AG20443 (cell line): ENCODE measurements at regions not wholly inside any gene's neighbourhood (a gene's known extent, or its start where the extent isn't known, plus 50 kb on each side); places are given as distances from the start of the nearest gene placed in this dataset.
"Not testable (repeated sequence)": the region's sequence is repeated elsewhere in the genome, so short reads cannot be mapped to it uniquely, and the experiment has no call there.

ENCODE experiments used
- DNase-seq: peaks from one replicate; pipeline ENCODE4 v3.0.0; 2012; ENCODE audit warnings: low spot score, mixed read lengths

DNA sequence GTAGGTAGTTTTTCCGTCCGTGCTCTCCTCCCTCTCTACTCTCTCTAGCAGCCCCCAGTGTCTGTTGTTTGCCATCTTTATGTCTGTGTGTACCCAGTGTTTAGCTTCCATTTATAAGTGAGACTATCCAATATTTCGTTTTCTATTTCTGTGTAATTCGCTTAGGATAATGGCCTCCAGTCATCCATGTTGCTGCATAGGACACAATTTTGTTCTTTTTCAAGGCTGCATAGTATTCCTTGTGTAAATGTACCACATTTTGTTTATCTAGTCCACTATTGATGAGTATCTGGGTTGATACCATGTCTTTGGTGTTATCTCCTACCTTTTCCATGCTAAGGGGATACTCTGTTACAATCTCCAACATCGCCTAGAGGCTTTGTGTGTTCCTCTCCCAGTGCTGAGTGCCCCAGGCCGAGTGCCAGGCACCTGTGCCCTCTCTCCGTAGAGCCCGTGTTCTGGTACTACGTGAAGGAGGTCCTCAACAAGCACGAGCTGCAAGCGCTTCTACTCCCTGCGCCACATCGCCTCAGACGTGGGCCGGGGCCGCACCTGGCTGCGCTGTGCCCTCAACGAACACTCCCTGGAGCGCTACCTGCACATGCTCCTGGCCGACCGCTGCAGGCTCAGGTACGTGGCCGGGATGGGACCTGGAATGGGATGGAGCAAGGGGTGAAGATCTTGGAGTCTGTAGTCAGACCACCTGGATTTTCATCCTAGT, 51.0 kb downstream of the NPIPB11 start:
- DNase-seq: not testable (repeated sequence)

DNA sequence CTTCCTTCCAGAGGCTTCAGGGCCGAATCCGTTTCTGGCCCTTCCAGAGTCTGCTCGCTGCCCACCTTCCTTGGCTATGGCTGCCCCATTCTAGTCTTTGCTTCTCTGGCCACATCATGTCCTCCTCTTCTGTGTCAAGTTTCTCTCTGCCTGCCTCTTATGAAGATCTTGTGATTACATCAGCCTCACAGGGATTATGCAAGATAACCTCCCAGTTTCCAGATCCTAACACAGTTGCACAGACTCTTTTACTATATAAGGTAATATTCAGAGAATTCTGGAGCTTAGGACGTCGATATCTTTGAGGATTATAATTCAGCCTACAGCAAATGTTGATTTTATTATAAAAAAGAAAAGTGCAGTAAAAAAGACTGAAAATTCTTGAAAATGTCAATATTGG, 52.1 kb downstream of the NPIPB11 start:
- DNase-seq: not testable (repeated sequence)

DNA sequence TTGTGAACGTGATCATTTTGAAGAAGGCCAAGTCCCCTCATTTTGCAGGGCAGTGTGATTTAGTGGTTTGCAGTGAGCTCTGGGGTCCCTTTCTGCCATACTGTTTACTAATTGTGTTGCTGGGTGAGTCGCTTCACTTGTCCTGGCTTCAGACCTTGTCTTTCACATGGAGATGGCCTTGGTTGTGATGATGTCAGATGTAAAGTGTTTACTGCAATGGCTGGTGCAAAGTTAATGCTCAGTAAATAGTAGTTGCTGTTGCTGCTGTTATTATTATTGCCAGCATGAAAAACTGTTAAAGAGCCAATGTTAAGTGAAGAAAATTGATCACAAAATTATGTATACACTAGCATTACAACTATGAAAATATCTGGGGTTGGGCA, 53.9 kb downstream of the NPIPB11 start:
- DNase-seq: not testable (repeated sequence)

- DNase-seq: not testable (repeated sequence)
These were observed 54.4 kb downstream of the NPIPB11 start for GRCh38 chr16:29351970-29352616.

DNA sequence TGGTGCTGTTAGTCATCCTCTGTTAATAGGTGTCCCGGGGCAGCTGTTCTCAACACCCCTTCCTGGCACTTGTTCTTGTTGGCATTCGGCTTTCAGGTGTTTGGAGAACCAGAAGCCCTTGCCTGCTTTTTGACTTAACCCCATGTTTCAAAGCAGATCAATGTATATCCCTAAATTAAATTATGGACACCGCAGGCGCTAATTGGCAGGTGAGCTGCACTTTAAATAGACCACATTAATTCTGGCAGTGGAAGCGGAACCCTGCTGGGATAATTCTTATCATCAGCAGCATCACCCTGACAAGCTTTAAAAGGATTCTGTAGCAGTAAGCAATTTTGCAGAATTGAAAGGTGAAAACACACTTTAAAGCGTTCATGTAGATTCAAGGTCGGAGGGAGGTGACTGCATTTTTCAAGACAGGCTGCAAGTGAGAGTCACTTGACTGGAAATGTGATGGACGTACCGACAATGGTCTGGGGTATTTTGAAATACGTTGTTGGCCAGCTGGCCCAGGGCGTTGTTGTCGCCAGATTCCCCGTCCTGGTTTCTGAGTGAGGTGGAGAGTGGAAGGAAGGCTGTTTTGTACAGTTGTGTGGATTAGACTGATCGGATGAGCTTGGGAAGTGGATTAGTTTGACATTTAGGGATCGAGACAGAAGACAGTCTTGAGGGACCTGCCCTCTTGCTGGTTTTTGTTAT, 55.1 kb downstream of the NPIPB11 start:
- DNase-seq: not testable (repeated sequence)

DNA sequence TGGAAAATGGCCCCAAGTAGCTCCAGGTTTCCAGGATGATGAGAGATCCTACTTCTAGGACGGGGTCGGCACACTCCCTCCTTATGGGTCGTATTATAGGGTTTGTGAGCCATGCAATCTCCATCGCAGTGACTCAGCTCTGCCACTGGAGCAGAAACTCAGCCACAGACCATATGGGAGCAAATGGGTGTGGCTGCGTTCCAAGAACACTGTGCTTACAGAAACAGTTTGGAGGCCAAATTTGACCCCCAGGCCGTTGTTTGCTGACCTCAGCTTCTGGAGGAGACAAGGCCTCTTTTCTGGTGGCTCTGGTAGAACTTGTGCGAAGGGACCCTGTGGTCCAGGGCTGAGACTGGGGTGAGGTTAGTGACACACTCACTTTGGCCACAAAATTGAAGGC, 56.5 kb downstream of the NPIPB11 start:
- peak; percentile 65 for DNase-seq

DNA sequence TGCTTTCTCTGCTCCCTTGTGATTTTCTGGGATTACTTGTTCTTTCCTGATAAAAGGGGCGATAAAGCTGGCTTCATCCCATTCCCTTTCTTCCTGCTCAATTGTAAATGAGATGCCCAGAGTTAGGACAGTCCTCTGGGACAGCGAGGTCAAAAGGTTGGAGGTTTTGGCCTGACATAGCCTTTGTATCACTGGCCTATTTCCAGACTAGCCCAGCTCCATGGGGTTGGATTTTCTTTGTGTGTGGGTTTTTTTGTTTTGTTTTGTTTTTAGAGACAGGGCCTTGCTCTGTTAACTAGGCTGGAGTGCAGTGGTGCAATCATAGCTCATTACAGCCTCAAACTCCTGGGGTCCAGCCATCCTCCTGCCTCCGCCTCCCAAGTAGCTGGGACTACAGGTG, 57.8 kb downstream of the NPIPB11 start:
- DNase-seq: not testable (repeated sequence)

GRCh38 chr16:29348123-29348690, 58.3 kb downstream of the NPIPB11 start:
- DNase-seq: not testable (repeated sequence)

GRCh38 chr16:29346796-29347580, 59.5 kb downstream of the NPIPB11 start:
- not testable (repeated sequence) for DNase-seq

- DNase-seq: not testable (repeated sequence)
These were observed 60.3 kb downstream of the NPIPB11 start for GRCh38 chr16:29346203-29346602.

GRCh38 chr16:29342937-29343336, 63.6 kb downstream of the NPIPB11 start:
- DNase-seq: not testable (repeated sequence)

GRCh38 chr16:29340779-29341438, 65.6 kb downstream of the NPIPB11 start:
- not testable (repeated sequence) for DNase-seq

DNA sequence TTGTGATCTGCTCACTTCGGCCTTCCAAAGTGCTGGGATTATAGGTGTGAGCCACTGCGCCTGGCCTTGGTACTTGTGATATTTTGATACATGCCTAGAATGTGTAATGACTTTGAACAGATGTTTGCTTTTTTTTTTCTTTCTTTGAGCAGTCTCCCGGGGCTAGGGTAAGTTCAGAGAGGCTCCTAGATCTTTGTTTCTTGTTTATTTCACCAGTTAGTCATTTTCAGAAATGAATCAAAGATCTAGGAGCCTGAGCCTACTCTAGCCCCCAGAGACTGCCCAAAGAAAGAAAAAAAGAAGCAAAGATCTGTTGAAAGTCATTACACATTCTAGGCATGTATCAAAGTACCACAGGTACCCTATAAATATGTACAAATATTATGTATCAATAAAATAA, 66.3 kb downstream of the NPIPB11 start:
- not testable (repeated sequence) for DNase-seq

DNA sequence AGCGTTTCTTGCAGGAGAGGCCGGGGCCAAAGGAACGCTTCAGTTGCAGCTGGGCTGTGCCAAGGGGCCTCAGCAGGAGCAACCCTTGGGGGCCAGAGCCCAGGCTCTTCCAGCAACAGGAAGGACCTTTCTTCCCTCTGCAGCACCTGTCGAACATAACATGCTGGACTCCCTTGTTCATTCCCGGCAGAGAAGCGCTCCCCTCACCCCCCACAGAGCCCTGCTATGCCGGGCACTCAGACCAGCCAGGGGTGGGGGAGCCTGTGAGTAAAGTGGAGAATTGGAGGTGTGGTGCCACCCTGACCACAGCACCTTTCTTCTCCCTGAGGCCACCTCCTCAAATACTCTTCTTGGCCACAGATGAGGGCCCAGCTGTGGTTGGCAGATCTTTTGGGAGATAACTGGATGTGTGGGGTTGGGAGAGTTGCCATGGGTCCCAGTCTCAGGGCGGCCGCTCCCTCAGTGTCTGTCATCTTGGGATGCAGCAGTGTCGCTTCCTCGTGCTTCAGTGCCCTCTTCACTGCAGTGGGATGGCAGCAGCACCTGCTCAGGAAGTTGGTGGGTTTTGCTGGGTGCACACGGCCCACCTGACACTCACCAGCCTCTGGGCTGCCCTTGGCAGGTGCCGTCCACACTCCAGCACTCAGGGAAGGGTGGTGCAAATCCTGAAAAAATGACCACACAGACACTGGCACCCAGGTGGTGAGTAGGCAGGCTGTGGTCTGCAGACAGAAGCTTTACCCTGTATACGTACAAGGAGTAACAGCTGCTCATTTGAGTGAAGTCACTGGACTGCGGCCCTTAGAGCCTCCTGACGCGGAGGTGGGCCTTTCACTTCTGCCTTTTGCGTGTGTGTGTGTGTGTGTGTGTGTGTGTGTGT, 67.5 kb downstream of the NPIPB11 start:
- DNase-seq: not testable (repeated sequence)

DNA sequence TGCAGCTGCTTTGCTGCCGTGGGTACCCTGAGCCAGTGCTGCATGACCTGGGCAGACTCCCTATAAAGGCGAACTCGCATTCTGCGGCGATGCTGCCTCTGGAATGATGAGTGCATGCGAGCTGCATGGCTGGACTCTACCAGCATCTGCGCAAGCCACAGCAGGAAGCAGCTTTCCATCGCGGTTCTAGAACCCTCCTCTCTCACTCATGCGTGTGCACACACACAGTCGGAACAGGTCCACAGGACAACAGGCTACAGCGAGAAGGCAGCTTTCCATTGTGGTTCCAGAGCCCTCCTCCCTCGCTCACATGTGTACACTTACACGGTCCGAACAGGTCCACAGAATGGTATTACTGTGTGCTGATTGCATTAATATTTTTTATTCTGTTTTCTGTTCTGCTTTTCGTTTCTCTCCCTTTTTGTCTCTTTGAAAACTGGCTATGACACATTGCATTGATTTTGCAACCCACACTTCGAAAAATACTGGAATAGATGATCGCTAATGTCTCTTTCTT, 69.1 kb downstream of the NPIPB11 start:
- not testable (repeated sequence) for DNase-seq

- DNase-seq: not testable (repeated sequence)
These were observed 71.0 kb downstream of the NPIPB11 start for GRCh38 chr16:29335549-29335846.

DNA sequence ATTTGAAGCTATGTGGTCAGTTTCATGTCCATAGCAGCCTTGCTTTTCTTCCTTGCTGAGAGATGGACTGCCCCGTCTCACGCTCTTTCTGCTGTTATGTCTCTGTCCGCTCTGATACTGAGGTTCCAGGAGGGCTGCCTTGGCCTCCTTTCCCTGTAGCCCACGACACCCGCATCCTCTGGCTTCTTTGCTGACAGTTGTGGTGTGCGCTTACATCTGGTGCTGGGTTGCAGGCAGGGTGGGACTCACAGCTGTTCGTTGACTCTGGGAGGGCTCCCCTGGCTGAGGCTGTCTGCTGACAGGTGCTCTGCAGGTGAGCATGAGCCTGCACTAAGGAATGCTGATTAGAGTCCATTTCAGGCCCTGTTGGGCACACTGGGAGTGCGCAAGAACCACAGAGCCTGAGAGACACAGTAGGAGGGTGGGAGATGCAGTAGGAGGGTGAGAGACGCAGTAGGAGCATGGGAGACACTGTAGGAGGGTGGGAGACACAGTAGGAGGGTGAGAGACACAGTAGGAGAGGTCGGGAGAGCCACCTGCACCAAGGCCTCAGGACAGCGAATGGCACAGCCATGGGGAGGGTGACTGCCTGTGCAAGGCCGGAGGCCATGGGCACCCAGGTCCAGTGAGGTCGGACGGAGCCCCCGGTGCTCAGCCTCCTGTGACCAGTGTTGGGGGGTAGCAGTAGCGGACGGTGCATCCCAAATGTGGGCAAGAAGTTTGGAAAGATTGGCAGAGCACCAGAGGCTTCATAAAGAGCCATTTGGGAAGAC, 71.5 kb downstream of the NPIPB11 start:
- not testable (repeated sequence) for DNase-seq

DNA sequence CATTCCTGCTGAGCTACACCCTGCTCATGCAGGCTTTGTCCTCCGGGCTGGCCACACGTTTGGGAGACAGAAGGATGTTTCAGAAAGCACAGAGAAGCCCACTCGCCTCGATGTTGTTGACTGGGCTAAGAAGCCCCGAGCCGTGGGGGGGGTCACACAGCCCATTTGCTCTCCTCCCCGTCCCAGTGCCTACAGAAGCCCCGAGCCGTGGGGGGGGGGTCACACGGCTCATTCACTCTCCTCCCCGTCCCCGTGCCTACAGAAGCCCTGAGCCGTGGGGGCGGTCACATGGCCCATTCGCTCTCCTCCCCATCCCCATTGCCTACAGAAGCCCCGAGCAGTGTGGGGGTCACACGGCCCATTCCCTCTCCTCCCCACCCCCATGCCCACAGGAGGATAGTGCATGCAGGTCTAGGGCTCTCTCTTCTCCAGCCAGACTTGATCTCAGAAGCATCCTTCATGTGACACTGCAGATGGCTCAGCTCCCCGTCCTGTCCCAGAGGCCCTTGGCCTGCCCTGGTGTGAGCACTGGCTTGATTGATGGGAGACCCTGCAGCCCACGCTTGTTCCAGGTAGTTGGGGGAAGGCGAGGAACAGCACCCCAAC, 72.9 kb downstream of the NPIPB11 start:
- not testable (repeated sequence) for DNase-seq

GRCh38 chr16:29330623-29331022, 75.9 kb downstream of the NPIPB11 start:
- not testable (repeated sequence) for DNase-seq
